PC-9 (cell line): ENCODE measurements at regions not wholly inside any gene's neighbourhood (a gene's known extent, or its start where the extent isn't known, plus 50 kb on each side); places are given as distances from the start of the nearest gene placed in this dataset.

ENCODE experiments used
- BruUV-seq: library from RNA; stranded (reverse); fragments of 400-500 nt; replicated peaks from 2 replicates; lab custom pipeline; 2021; lab: Mats Ljungman, UMichigan
- CTCF ChIA-PET: fragments of 300-600 bp; sonication (Branson Sonifier 250); formaldehyde crosslinking; loops from one replicate; lab custom pipeline; 2022; ENCODE audit warnings: antibody characterized with exemption; lab: Charles Lee
- POLR2A ChIA-PET: fragments of 300-600 bp; sonication (Branson Sonifier 250); formaldehyde crosslinking; loops from one replicate; lab custom pipeline; 2022; ENCODE audit warnings: antibody characterized with exemption; ENCODE audit not compliant: unreplicated experiment; lab: Charles Lee
- DNase-seq, 2 experiments: peaks; one replicate each; pipeline versions ENCODE4 v3.0.0 to v3.0.0-alpha.2; 2015 to 2022; ENCODE audit warnings: mixed read lengths in 1 of 2
- H2AFZ ChIP-seq: fragments of 200-600 bp; sonication (generic); 2 replicates; pipeline ENCODE4 v1.8.1; 2017; ENCODE audit warnings: antibody characterized with exemption
- H3F3A ChIP-seq: fragments of 200-600 bp; sonication (generic); 2 replicates; pipeline ENCODE4 v1.8.1; 2017; ENCODE audit warnings: antibody characterized with exemption, mild to moderate bottlenecking, low read depth; ENCODE audit not compliant: insufficient read depth
- H3K27ac ChIP-seq: fragments of 200-600 bp; sonication (generic); 2 replicates; pipeline ENCODE4 v1.6.1; 2016; ENCODE audit warnings: mixed run types
- H3K27me3 ChIP-seq: fragments of 200-600 bp; sonication (generic); 2 replicates; pipeline ENCODE4 v1.6.1; 2016; ENCODE audit warnings: low read depth, mixed run types; ENCODE audit not compliant: insufficient read depth
- H3K36me3 ChIP-seq: fragments of 200-600 bp; sonication (generic); 2 replicates; pipeline ENCODE4 v1.6.1; 2016; ENCODE audit warnings: low read depth, mixed run types
- H3K4me1 ChIP-seq: fragments of 200-600 bp; sonication (generic); replicated peaks from 2 replicates; pipeline ENCODE4 v1.6.1; 2016; ENCODE audit warnings: mixed run types; ENCODE audit not compliant: insufficient read depth
- H3K4me2 ChIP-seq: fragments of 200-600 bp; sonication (generic); 2 replicates; pipeline ENCODE4 v1.6.1; 2017; ENCODE audit warnings: mixed run types
- H3K4me3 ChIP-seq: fragments of 200-600 bp; sonication (generic); 2 replicates; pipeline ENCODE4 v1.6.1; 2016; ENCODE audit warnings: mixed run types
- H3K79me2 ChIP-seq: fragments of 200-600 bp; sonication (generic); 2 replicates; pipeline ENCODE4 v1.6.1; 2017; ENCODE audit warnings: low read depth, mixed run types
- H3K9me2 ChIP-seq: fragments of 200-600 bp; sonication (generic); 2 replicates; pipeline ENCODE4 v1.8.1; 2017; ENCODE audit warnings: mild to moderate bottlenecking; ENCODE audit not compliant: insufficient read depth
- H3K9me3 ChIP-seq: fragments of 200-600 bp; sonication (generic); 2 replicates; pipeline ENCODE4 v1.8.1; 2016; ENCODE audit warnings: low read depth; ENCODE audit not compliant: insufficient read depth
- H4K20me1 ChIP-seq: fragments of 200-600 bp; sonication (generic); 2 replicates; pipeline ENCODE4 v1.8.1; 2017; ENCODE audit not compliant: insufficient read depth
- EZH2 ChIP-seq: fragments of 200-600 bp; sonication (generic); IDR thresholded peaks from 2 replicates; pipeline ENCODE4 v1.8.0; 2017; ENCODE audit warnings: antibody characterized with exemption, low read depth
- intact Hi-C: fragments of 100-400 bp; cut with micrococcal nuclease; formaldehyde crosslinking; loops from one replicate; pipeline ENCODE4 v1.10.0; 2022; ENCODE audit not compliant: unreplicated experiment
- TF ChIP-seq, protein P1 (sequence below): fragments of 200-600 bp; sonication (generic); conservative IDR thresholded peaks from 2 replicates; pipeline ENCODE4 v1.6.1; 2017; ENCODE audit warnings: mixed run types, antibody characterized with exemption, mild to moderate bottlenecking, moderate library complexity

DNA sequence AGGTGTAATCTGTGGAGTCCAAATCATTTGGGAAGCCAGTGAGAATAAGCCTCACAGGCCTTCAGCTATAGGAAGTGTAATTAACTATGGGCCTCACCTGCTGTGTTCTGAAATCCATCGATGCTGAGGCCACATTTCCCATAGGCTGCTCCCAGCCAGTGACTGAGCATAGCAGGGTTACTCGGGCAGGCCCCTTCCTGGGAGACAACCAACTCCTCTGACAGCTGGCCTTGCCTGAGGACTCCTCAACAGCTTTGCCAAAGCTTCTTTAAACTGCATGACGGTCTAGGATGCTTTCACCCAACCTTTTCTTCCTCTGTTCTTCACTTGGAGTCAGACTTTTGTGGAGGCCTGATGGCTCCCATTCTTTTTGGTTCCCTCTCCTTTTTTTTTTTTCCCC, 63.8 kb upstream of the SMNDC1 start:
- Histone ChIP-seq H3K9me3 (no peaks in the 10 kb centered on the region), H3K9me2 (no peaks in the 10 kb centered on the region), H3F3A (peaks cover 20% of the 10 kb centered on the region; the same call in 1 of the 2 replicates), H3K4me3 (no peak overlapping the region), H4K20me1 (no peaks in the 10 kb centered on the region), H3K4me2 (peak overlapping the region; percentile 43; the same call in 1 of the 2 replicates), H2AFZ (no peak overlapping the region), H3K27ac (peak overlapping the region; percentile 62), H3K79me2 (no peaks in the 10 kb centered on the region), H3K36me3 (no peaks in the 10 kb centered on the region), H3K27me3 (no peaks in the 10 kb centered on the region), H3K4me1 (peaks cover 69% of the 10 kb centered on the region)
- ChIA-PET POLR2A (no interaction called here), CTCF (no interaction called here)
- TF ChIP-seq, protein P1, sequence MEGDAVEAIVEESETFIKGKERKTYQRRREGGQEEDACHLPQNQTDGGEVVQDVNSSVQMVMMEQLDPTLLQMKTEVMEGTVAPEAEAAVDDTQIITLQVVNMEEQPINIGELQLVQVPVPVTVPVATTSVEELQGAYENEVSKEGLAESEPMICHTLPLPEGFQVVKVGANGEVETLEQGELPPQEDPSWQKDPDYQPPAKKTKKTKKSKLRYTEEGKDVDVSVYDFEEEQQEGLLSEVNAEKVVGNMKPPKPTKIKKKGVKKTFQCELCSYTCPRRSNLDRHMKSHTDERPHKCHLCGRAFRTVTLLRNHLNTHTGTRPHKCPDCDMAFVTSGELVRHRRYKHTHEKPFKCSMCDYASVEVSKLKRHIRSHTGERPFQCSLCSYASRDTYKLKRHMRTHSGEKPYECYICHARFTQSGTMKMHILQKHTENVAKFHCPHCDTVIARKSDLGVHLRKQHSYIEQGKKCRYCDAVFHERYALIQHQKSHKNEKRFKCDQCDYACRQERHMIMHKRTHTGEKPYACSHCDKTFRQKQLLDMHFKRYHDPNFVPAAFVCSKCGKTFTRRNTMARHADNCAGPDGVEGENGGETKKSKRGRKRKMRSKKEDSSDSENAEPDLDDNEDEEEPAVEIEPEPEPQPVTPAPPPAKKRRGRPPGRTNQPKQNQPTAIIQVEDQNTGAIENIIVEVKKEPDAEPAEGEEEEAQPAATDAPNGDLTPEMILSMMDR: no peak
- no peak for TF ChIP-seq EZH2
- intact Hi-C loops: no loop called here
- no peak for DNase-seq
- no TSS peak for BruUV-seq

GRCh38 chr10:110370006-110370405, 65.3 kb upstream of the SMNDC1 start:
- Histone ChIP-seq H3K36me3 (no peaks in the 10 kb centered on the region), H3K27ac (no peak overlapping the region; the same call in 1 of the 2 replicates), H3K4me2 (no peak overlapping the region), H3K4me3 (no peak overlapping the region), H3K9me3 (no peaks in the 10 kb centered on the region), H3K27me3 (no peaks in the 10 kb centered on the region), H2AFZ (no peak overlapping the region), H3K4me1 (peaks cover 55% of the 10 kb centered on the region), H3F3A (0 out of 2 replicates have a peak, but pooled peaks cover 8% of the 10 kb centered on the region), H4K20me1 (no peaks in the 10 kb centered on the region), H3K79me2 (no peaks in the 10 kb centered on the region), H3K9me2 (no peaks in the 10 kb centered on the region)
- BruUV-seq: no TSS peak
- intact Hi-C loops: no loop called here
- TF ChIP-seq, protein P1: no peak
- TF ChIP-seq EZH2: no peak
- POLR2A ChIA-PET: no interaction called here
- no peak for DNase-seq
- CTCF ChIA-PET: interaction anchor here (0.7 kb wide), 1 partner anchor 47 kb away, joined by 19 read pairs; no protein-coding TSS in a partner anchor

DNA sequence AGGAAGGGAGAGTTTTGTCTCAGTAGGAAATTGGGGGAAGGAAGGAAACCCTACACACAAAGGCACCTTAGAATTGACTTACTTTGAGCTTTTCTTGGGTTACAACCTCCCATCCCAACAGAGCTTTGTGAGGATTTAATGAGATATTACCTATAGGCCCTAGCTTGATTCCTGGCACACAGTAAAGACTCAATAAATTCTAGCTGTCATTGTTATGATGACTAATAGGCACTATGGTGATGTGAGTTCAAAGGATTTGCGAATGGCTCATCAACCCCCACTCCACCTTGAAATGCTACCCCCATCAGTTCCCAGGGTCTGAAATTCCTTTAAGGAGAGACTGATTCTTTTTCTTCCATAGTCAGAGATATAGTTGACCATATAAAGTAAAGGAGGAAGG, 67.9 kb upstream of the SMNDC1 start:
- no peaks in the 10 kb centered on the region for H3K79me2 ChIP-seq
- CTCF ChIA-PET: no interaction called here
- H3K9me2 ChIP-seq: no peaks in the 10 kb centered on the region
- H3K4me1 ChIP-seq: peaks cover 37% of the 10 kb centered on the region
- H3K27me3 ChIP-seq: no peaks in the 10 kb centered on the region
- BruUV-seq: no TSS peak
- peak in 1 of 2 experiments; percentile 70 for DNase-seq
- H3K9me3 ChIP-seq: no peaks in the 10 kb centered on the region
- H3F3A ChIP-seq: no peaks in the 10 kb centered on the region
- H3K4me3 ChIP-seq: no peak overlapping the region
- POLR2A ChIA-PET: no interaction called here
- peak overlapping the region; percentile 46 for H3K27ac ChIP-seq
- no peak for TF ChIP-seq EZH2
- TF ChIP-seq, protein P1: no peak
- H3K36me3 ChIP-seq: no peaks in the 10 kb centered on the region
- intact Hi-C loops: no loop called here
- no peak overlapping the region for H2AFZ ChIP-seq
- H4K20me1 ChIP-seq: no peaks in the 10 kb centered on the region
- H3K4me2 ChIP-seq: peak overlapping the region; percentile 38
